ENCODE measurements at regions not wholly inside any gene's neighbourhood (a gene's known extent, or its start where the extent isn't known, plus 50 kb on each side); places are given as distances from the start of the nearest gene placed in this dataset.

GRCh38 chr10:128751851-128752250, 625.6 kb upstream of the MKI67 start:
- TF ChIP-seq CTCF (IDR thresholded peaks at IDR 0.05) (no peak), POLR2A (IDR thresholded peaks at IDR 0.05) (no peak)

Data from uterus (tissue), 2 donors.